Activated T-cell treated with anti-CD3 and anti-CD28 coated beads for 1 hour (primary cell): ENCODE measurements at regions not wholly inside any gene's neighbourhood (a gene's known extent, or its start where the extent isn't known, plus 50 kb on each side); places are given as distances from the start of the nearest gene placed in this dataset.

Experiments
- DNase-seq: peaks from one replicate; pipeline ENCODE4 v3.0.0-alpha.2; 2020; ENCODE audit warnings: low read depth

- DNase-seq, result no peak
These were observed 527.6 kb downstream of the MAFB start for GRCh38 chr20:40161391-40161790.

GRCh38 chr20:40160097-40160550, 528.9 kb downstream of the MAFB start:
- no peak for DNase-seq

GRCh38 chr20:40159276-40159675, 529.8 kb downstream of the MAFB start:
- DNase-seq, result no peak

GRCh38 chr20:40156600-40157317, 532.3 kb downstream of the MAFB start:
- no peak for DNase-seq

- no peak for DNase-seq
These were observed 534.5 kb downstream of the MAFB start for GRCh38 chr20:40154514-40154913.

GRCh38 chr20:40148886-40149285, 540.1 kb downstream of the MAFB start:
- DNase-seq, result no peak

- no peak for DNase-seq
These were observed 543.0 kb downstream of the MAFB start for GRCh38 chr20:40146071-40146470.

- no peak for DNase-seq
These were observed 544.5 kb downstream of the MAFB start for GRCh38 chr20:40144581-40144980.

GRCh38 chr20:40134176-40134575, 554.9 kb downstream of the MAFB start:
- DNase-seq, result no peak

GRCh38 chr20:40120827-40121226, 568.2 kb downstream of the MAFB start:
- no peak for DNase-seq

GRCh38 chr20:40111282-40111681, 577.8 kb downstream of the MAFB start:
- no peak for DNase-seq

- no peak for DNase-seq
These were observed 578.7 kb downstream of the MAFB start for GRCh38 chr20:40110311-40110831.

GRCh38 chr20:40109136-40109535, 579.9 kb downstream of the MAFB start:
- DNase-seq, result no peak

- no peak for DNase-seq
These were observed 580.7 kb downstream of the MAFB start for GRCh38 chr20:40108321-40108720.

GRCh38 chr20:40104959-40105358, 584.1 kb downstream of the MAFB start:
- no peak for DNase-seq

GRCh38 chr20:40103420-40103819, 585.6 kb downstream of the MAFB start:
- DNase-seq, result no peak

GRCh38 chr20:40101560-40101959, 587.5 kb downstream of the MAFB start:
- DNase-seq, result no peak

- no peak for DNase-seq
These were observed 588.8 kb downstream of the MAFB start for GRCh38 chr20:40100261-40100660.

GRCh38 chr20:40090236-40090635, 598.8 kb downstream of the MAFB start:
- no peak for DNase-seq

GRCh38 chr20:40087496-40087895, 601.5 kb downstream of the MAFB start:
- no peak for DNase-seq

GRCh38 chr20:40085513-40085912, 603.5 kb downstream of the MAFB start:
- DNase-seq, result no peak

GRCh38 chr20:40082436-40082835, 606.6 kb downstream of the MAFB start:
- DNase-seq, result no peak

- no peak for DNase-seq
These were observed 607.4 kb downstream of the MAFB start for GRCh38 chr20:40081653-40082052.

GRCh38 chr20:40080041-40080652, 608.9 kb downstream of the MAFB start:
- DNase-seq, result no peak
